ENCODE measurements at regions not wholly inside any gene's neighbourhood (a gene's known extent, or its start where the extent isn't known, plus 50 kb on each side); places are given as distances from the start of the nearest gene placed in this dataset.

DNA sequence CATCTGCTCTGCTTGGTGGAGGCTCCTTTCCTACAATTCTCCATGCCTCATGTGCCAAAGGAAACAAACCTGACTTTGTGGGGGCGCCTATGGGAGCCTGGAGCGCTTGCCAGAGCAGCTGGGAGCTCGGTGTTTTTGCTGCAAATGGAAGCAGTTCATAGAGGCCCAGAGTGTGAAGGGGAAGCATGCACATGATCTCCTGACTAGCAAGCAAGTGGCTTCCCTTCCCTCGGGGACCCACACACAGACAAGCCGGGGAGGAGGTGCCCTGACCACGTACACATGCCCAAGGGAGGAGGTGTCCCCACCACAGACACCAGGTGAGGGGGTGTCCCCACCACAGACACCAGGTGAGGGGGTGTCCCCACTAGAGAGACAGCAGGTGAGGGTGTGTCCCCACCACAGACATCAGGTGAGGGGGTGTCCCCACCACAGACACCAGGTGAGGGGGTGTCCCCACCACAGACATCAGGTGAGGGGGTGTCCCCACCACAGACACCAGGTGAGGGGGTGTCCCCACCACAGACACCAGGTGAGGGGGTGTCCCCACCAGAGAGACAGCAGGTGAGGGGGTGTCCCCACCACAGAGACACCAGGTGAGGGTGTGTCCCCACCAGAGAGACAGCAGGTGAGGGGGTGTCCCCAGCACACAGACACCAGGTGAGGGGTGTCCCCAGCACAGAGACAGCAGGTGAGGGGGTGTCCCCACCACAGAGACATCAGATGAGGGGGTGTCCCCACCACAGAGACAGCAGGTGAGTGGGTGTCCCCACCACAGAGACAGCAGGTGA, 106.8 kb downstream of the CRYAA start:
- WGBS, 2 experiments (ENCODE audit: low coverage in 1 of 2, low lambda C conversion rate in 2 of 2, missing lambda C conversion rate in 2 of 2) = 17 to 29% methylated on average over 6 of the region's 6 CpGs
- H3K4me2 ChIP-seq (ENCODE audit: unreplicated experiment) = no peak overlapping the region
- no peak overlapping the region for H3K27ac ChIP-seq
- no peaks in the 10 kb centered on the region for H3K9me3 ChIP-seq (ENCODE audit: low read depth)
- DNase-seq = no peak
- no peaks in the 10 kb centered on the region for H3K79me2 ChIP-seq (ENCODE audit: insufficient read depth)
- TF ChIP-seq EZH2 (IDR thresholded peaks at IDR 0.05; ENCODE audit: insufficient read depth, poor library complexity, severe bottlenecking) (no peak), EZH2phosphoT487 (IDR thresholded peaks at IDR 0.05; ENCODE audit: insufficient read depth, low read depth) (no peak)
- in situ Hi-C loops (cut with MboI) = no loop called here
- H3F3A ChIP-seq (ENCODE audit: insufficient read depth) = no peaks in the 10 kb centered on the region
- H4K20me1 ChIP-seq (ENCODE audit: insufficient read depth) = no peaks in the 10 kb centered on the region
- H3K4me3 ChIP-seq = no peak overlapping the region
- no peaks in the 10 kb centered on the region for H3K36me3 ChIP-seq (ENCODE audit: low read depth)
- peaks cover 40% of the 10 kb centered on the region for H3K27me3 ChIP-seq (replicated peaks; ENCODE audit: insufficient read depth)
- H2AFZ ChIP-seq = no peak overlapping the region
- H3K9me2 ChIP-seq (ENCODE audit: insufficient read depth) = no peaks in the 10 kb centered on the region
- H3K4me1 ChIP-seq (ENCODE audit: insufficient read depth) = 0 out of 2 replicates have a peak, but pooled peaks cover 5% of the 10 kb centered on the region
- H3K9ac ChIP-seq = no peak overlapping the region

GRCh38 chr21:43274946-43275310, 106.1 kb downstream of the CRYAA start:
- H3K27me3 ChIP-seq (replicated peaks; ENCODE audit: insufficient read depth) = peaks cover 47% of the 10 kb centered on the region
- H3K27ac ChIP-seq = no peak overlapping the region
- no peak overlapping the region for H3K9ac ChIP-seq
- 0 out of 2 replicates have a peak, but pooled peaks cover 5% of the 10 kb centered on the region for H3K4me1 ChIP-seq (ENCODE audit: insufficient read depth)
- no peak overlapping the region for H2AFZ ChIP-seq
- no peak overlapping the region for H3K4me3 ChIP-seq
- in situ Hi-C loops (cut with MboI) = no loop called here
- DNase-seq = no peak
- no peaks in the 10 kb centered on the region for H3K9me2 ChIP-seq (ENCODE audit: insufficient read depth)
- no peaks in the 10 kb centered on the region for H3K9me3 ChIP-seq (ENCODE audit: low read depth)
- H3K4me2 ChIP-seq (ENCODE audit: unreplicated experiment) = no peak overlapping the region
- H3K36me3 ChIP-seq (ENCODE audit: low read depth) = no peaks in the 10 kb centered on the region
- H3F3A ChIP-seq (ENCODE audit: insufficient read depth) = no peaks in the 10 kb centered on the region
- 27 to 33% methylated on average over 5 to 6 of the region's 6 CpGs for WGBS, 2 experiments (ENCODE audit: low coverage in 1 of 2, low lambda C conversion rate in 2 of 2, missing lambda C conversion rate in 2 of 2)
- H4K20me1 ChIP-seq (ENCODE audit: insufficient read depth) = no peaks in the 10 kb centered on the region
- no peaks in the 10 kb centered on the region for H3K79me2 ChIP-seq (ENCODE audit: insufficient read depth)
- TF ChIP-seq EZH2 (IDR thresholded peaks at IDR 0.05; ENCODE audit: insufficient read depth, poor library complexity, severe bottlenecking) (no peak), EZH2phosphoT487 (IDR thresholded peaks at IDR 0.05; ENCODE audit: insufficient read depth, low read depth) (no peak)

DNA sequence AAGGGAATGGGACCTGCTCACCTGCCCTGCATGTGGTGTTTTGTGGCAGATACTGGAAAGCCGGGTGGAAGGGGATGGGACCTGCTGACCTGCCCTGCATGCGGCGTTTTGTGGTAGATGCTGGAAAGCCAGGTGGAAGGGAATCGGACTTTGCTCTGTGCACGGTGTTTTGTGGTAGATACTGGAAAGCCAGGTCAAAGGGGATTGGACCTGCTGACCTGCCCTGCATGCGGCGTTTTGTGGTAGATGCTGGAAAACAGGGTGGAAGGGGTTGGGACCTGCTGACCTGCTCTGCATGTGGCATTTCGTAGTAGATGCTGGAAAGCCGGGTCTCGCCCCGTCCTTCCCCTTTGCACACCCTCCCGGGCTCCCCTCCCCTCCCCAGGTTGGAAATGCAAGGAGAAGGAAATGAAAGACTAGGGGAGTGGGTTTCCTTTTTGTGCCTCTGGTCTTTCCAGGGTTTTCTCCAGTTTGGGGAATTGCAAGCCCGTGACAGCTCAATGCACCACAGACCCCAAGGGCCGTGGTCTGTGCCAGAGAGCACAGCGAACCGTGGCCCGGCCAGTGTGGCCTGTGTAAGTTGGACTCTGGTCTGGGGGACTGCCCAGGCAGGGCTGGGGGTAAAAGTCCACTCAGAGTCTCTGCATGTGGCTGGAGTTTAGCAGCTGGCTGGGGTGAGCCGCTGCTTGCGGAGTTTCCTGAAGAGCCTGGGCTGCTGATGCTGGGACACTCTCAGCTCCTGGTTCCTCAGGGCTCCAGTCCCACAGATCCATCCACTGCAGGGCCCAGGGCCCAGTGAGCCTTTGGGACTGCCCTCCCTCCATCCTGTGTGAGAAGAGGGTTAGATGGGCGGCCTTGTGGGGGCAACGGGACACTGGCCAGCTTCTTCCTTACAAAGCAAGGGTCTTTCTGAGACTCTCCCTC, 105.5 kb downstream of the CRYAA start:
- H3K9ac ChIP-seq = no peak overlapping the region
- H3K4me2 ChIP-seq (ENCODE audit: unreplicated experiment) = no peak overlapping the region
- no peak for DNase-seq
- peaks cover 52% of the 10 kb centered on the region for H3K27me3 ChIP-seq (replicated peaks; ENCODE audit: insufficient read depth)
- no peak overlapping the region for H2AFZ ChIP-seq
- H3K4me1 ChIP-seq (ENCODE audit: insufficient read depth) = 0 out of 2 replicates have a peak, but pooled peaks cover 5% of the 10 kb centered on the region
- whole genome bisulfite sequencing, 2 experiments (ENCODE audit: low coverage in 1 of 2, low lambda C conversion rate in 2 of 2, missing lambda C conversion rate in 2 of 2) = 71 to 76% methylated on average over 21 of the region's 21 CpGs
- no peaks in the 10 kb centered on the region for H3F3A ChIP-seq (ENCODE audit: insufficient read depth)
- no peaks in the 10 kb centered on the region for H3K9me2 ChIP-seq (ENCODE audit: insufficient read depth)
- no peak overlapping the region for H3K4me3 ChIP-seq
- no peak overlapping the region for H3K27ac ChIP-seq
- H3K9me3 ChIP-seq (ENCODE audit: low read depth) = no peaks in the 10 kb centered on the region
- TF ChIP-seq EZH2 (IDR thresholded peaks at IDR 0.05; ENCODE audit: insufficient read depth, poor library complexity, severe bottlenecking) (no peak), EZH2phosphoT487 (IDR thresholded peaks at IDR 0.05; ENCODE audit: insufficient read depth, low read depth) (no peak)
- no peaks in the 10 kb centered on the region for H4K20me1 ChIP-seq (ENCODE audit: insufficient read depth)
- H3K79me2 ChIP-seq (ENCODE audit: insufficient read depth) = no peaks in the 10 kb centered on the region
- in situ Hi-C loops (cut with MboI) = no loop called here
- H3K36me3 ChIP-seq (ENCODE audit: low read depth) = no peaks in the 10 kb centered on the region

DNA sequence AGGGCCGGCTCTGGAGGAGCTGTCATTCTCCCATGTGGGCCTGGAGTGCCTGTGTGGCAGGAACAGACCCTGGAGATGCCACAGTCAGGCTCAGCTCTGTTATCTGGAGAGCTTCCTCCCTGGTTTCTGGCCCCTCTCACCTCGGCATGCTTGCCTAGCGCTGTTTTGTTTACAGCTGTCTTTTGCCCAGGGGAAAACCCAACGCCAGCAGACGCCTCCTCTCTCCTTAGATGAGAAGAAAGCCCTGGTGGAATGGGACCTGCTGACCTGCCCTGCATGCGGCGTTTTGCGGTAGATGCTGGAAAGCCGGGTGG, 104.9 kb downstream of the CRYAA start:
- no peak overlapping the region for H3K4me3 ChIP-seq
- H2AFZ ChIP-seq = no peak overlapping the region
- H3K27ac ChIP-seq = no peak overlapping the region
- in situ Hi-C loops (cut with MboI) = no loop called here
- no peaks in the 10 kb centered on the region for H3K9me3 ChIP-seq (ENCODE audit: low read depth)
- H3K36me3 ChIP-seq (ENCODE audit: low read depth) = no peaks in the 10 kb centered on the region
- H3K27me3 ChIP-seq (replicated peaks; ENCODE audit: insufficient read depth) = peaks cover 51% of the 10 kb centered on the region
- no peak overlapping the region for H3K9ac ChIP-seq
- TF ChIP-seq EZH2phosphoT487 (IDR thresholded peaks at IDR 0.05; ENCODE audit: insufficient read depth, low read depth) (no peak), EZH2 (IDR thresholded peaks at IDR 0.05; ENCODE audit: insufficient read depth, poor library complexity, severe bottlenecking) (no peak)
- no peaks in the 10 kb centered on the region for H4K20me1 ChIP-seq (ENCODE audit: insufficient read depth)
- no peak overlapping the region for H3K4me2 ChIP-seq (ENCODE audit: unreplicated experiment)
- no peaks in the 10 kb centered on the region for H3F3A ChIP-seq (ENCODE audit: insufficient read depth)
- 0 out of 2 replicates have a peak, but pooled peaks cover 5% of the 10 kb centered on the region for H3K4me1 ChIP-seq (ENCODE audit: insufficient read depth)
- no peaks in the 10 kb centered on the region for H3K9me2 ChIP-seq (ENCODE audit: insufficient read depth)
- no peak for DNase-seq
- no peaks in the 10 kb centered on the region for H3K79me2 ChIP-seq (ENCODE audit: insufficient read depth)
- WGBS, 2 experiments (ENCODE audit: low coverage in 1 of 2, low lambda C conversion rate in 2 of 2, missing lambda C conversion rate in 2 of 2) = 63 to 73% methylated on average over 9 of the region's 9 CpGs
